ENCODE measurements at regions not wholly inside any gene's neighbourhood (a gene's known extent, or its start where the extent isn't known, plus 50 kb on each side); places are given as distances from the start of the nearest gene placed in this dataset.

DNA sequence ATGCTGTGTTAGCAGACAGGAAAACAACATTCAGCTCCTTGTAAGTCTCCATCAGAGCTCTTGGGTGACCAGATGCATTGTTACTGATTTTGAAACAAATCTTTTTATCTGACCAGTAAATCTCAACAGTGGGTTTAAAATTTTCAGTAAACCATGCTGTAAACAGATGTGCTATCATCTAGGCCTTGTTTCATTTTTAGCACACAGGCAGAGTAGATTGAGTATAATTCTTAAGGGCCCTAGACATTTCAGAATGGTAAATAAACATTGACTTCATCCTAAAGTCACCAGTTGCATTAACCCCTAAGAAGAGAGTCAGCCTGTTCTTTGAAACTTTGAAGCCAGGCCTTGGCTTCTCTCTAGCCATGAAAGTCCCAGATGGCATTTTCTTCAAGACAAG lies 237.2 kb upstream of the BMP2 start:
- TF ChIP-seq MYC (IDR thresholded peaks at IDR 0.05; ENCODE audit: low read depth, low read length) = no peak
- TF ChIP-seq, protein P1, sequence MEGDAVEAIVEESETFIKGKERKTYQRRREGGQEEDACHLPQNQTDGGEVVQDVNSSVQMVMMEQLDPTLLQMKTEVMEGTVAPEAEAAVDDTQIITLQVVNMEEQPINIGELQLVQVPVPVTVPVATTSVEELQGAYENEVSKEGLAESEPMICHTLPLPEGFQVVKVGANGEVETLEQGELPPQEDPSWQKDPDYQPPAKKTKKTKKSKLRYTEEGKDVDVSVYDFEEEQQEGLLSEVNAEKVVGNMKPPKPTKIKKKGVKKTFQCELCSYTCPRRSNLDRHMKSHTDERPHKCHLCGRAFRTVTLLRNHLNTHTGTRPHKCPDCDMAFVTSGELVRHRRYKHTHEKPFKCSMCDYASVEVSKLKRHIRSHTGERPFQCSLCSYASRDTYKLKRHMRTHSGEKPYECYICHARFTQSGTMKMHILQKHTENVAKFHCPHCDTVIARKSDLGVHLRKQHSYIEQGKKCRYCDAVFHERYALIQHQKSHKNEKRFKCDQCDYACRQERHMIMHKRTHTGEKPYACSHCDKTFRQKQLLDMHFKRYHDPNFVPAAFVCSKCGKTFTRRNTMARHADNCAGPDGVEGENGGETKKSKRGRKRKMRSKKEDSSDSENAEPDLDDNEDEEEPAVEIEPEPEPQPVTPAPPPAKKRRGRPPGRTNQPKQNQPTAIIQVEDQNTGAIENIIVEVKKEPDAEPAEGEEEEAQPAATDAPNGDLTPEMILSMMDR (IDR thresholded peaks at IDR 0.05; ENCODE audit: low read depth, low read length) = no peak

All from NB4 (cell line).